GM19324 (cell line): ENCODE measurements at regions not wholly inside any gene's neighbourhood (a gene's known extent, or its start where the extent isn't known, plus 50 kb on each side); places are given as distances from the start of the nearest gene placed in this dataset.

Experiments used
- ATAC-seq: cut with Tn5 transposase; IDR thresholded peaks from one replicate; pipeline ENCODE4 v1.9.1; 2021; ENCODE audit warnings: mild to moderate bottlenecking, moderate library complexity; ENCODE audit not compliant: unreplicated experiment, low FRiP score

DNA sequence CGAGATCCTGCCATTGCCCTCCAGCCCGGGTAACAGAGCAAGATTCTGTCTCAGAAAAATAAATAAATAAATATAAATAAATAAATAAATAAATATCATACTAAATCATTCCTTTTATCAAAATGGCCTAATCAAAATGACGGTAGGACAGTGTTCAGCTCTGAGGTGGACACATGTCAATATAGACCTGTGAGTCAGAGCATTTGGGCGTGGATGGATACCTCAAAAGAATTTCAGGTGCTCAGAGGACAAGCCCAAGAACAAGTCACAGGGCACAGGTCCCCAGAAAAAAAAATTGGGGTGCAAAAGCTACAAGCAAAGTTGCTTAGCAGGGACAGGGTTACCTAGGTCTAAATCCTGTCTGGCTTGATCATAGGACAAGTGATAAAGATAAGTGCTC is 204.7 kb upstream of the HS3ST1 start:
- no peak for ATAC-seq

DNA sequence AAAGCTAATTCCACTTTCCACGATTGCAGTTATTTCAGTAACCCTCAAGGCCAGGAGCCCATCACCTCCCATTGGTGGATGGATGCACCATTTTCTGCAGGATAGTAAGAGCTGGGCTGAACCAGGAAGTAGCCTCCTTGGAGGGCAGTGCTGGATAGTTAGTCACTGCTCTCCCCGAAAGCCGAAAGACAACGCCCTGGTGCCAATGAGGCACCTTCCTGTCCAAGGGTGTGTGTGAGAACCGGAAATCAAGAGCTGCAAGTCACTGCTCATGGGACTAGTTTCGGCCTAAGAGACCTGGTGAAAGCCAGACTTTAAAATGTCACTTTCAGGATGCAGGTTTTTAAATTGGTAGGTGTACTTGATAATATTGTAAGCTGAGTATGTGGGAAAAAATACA is 203.8 kb upstream of the HS3ST1 start:
- no peak for ATAC-seq

DNA sequence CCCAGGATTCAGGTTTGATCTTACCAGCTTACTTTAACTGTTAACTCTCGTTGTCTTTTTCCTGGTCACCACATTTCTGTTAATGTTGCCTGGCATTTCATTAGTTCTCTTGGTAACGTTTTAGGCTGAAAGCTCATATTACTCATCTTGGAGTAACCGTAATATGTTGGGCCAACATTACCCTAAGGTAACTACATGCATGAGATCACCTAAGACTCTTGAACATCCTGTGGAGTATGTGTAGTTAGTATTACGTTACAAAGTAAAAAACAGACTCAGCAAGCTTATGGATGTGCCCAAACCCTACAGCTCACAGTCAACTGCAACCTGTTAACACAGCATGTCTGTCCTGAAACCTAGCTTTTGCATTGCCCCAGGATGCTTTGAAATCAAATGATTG is 203.3 kb upstream of the HS3ST1 start:
- no peak for ATAC-seq

DNA sequence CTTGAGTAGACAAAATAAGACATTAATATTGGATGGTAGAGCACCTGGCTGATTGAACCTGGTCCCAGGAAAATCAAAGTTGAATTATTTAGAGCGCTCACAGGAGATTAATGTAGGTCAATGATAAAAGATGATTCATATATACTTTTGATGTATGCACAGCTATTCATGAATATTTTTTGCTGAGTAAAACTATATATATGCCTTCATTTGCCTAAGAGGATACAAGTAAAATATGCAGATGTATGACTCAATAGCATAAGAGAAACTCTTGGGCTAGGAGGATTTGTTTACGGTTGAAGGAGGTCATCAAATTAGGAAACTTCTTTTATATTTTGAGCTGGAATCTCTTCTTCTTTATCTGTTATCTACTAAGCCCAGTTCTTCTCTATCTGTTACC is 202.7 kb upstream of the HS3ST1 start:
- ATAC-seq, result no peak

DNA sequence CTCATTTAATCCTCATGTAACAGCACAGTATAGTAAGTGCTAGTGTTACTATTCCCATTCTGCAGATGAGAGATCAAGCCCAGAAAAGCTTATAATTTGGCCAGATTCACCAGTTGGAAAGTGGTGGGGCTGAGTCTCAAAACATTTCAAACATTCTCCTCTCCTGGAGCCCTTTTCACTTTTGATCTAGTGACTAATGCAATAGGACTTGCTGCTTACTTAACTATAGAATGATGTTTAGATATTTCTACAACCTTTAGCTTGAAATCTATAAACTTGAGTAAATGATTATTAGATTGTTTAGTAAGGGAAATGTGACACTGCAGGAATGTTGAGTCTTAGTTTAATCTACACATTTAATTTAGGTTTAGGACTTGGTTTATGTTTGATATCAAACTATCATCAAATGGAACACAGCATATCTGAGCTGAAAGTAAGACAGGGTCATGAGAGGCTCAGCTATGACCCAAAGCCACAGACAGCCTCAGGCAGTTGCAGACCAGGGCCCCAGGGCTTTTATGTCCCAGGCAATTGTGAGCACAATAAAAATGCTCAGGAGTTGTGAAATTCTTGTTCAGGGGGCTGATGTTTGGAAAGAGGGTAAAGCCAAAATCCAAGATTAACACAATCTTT is 199.5 kb upstream of the HS3ST1 start:
- no peak for ATAC-seq

DNA sequence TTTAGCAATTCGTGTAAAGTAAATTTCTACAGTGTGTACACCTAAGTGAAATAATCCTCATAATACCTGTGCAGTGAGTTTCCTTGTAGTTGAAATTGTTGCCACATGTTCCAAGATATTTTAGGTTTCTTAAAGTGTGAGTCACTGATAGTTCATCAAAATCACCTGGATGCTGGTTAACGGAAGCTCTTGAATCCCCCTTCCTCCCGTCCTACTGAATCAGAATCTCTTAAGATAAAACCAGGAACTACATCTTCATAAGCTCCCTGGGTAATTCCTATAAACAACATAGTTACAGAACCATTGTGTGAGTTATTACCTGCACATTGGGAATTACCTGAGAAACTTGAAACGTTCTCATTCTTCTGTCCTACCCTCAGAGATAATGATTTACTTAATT is 197.4 kb upstream of the HS3ST1 start:
- no peak for ATAC-seq

DNA sequence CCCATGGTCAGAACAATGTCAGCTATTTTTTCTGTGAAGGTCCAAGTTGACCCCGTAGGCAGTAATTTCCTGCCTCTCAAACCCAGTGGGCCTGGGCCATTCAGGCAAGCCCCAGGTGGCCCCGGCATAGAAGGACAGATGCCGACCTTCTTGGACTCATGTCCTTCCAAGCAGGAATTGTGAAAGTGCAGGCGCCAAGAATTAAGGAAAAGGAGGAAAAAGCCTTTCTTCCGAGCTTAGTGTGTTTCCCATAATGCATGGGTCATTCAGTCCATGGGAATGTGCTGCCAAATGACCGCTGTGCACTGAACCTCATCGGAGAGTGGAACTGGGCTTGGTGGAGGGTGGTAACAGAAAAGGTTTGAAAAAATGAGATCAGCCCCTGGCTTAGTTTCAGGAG is 196.5 kb upstream of the HS3ST1 start:
- ATAC-seq, result no peak

DNA sequence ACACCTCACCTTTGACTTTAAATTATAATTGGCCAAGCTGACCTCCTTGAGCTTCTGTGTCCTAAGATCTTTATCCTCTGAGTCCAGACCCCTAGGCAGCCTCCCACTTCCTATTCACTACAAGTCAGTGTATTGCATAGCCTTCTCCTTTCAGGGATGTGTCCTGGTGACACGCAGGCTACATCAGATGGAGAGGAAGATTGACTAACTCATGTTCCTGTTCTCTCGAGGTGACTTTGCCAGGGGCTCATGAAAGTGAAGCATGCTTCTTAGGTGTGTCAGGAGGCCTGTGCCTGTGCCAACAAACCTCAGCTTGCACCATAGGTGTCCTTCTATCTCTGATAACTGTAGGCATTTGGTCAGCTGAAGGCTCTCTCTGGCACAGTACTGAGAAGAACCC is 195.7 kb upstream of the HS3ST1 start:
- ATAC-seq, result no peak

DNA sequence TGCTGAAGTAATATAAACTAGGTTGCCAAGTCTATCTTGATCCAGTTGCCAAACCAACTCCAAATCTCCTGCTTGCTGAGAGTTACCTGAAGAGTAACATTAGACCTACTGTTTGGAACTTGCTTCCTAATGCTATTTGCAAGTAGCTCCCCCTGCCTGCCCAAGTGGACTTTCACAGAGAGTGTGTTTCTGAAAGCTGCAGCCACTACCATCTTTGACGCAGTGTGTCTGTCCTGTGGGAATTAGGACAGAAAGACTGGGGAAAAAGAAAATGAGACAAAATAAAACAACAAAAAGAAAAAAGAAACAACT is 195.0 kb upstream of the HS3ST1 start:
- no peak for ATAC-seq

DNA sequence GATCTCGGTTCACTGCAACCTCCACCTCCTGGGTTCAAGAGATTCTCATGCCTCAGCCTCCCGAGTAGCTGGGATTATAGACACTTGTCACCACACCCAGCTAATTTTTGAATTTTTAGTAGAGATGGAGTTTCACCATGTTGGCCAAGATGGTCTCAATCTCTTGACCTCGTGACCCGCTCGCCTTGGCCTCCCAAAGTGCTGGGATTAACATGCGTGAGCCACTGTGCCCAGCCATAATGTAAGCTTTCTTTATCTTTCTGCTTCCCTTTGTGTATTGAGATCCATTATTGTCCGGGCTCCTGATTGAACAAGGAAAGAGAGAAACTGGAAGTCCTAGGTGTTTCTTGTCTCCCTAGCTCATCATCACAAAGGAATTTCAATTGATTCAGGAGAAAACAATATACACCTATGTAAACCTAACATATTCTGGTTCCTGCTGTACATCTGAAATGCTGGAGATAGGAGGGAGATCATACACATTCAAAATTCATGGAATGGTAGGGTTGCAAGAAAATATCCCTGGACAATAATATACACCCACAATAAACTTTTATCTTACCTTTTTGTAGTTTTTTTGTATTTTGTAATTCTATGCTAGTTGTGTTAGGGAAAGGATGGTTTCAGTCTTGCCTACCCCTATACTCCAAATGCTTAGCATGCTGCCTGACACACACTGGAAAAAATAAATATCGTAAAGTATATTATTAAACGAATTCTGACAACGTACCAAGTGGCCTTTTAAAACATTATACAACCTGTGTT is 194.4 kb upstream of the HS3ST1 start:
- no peak for ATAC-seq

DNA sequence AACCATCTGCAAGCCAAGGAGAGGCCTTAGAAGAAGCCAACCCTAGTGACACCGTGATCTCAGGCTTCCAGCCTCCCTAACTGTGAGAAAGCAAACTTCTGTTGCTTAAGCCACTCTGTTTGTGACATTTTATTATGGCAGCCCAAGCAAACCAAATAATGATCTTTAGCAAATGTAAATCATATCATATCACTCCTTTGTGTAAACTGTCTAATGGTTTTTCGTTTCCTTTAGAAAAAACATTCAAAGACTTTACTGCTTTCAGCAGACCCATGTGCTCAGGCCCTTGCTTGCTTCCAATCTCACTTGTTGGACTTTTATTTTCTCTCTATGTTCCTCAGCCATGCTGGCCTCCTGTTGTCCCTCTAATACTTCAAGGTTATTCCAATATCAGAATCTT is 192.2 kb upstream of the HS3ST1 start:
- no peak for ATAC-seq

DNA sequence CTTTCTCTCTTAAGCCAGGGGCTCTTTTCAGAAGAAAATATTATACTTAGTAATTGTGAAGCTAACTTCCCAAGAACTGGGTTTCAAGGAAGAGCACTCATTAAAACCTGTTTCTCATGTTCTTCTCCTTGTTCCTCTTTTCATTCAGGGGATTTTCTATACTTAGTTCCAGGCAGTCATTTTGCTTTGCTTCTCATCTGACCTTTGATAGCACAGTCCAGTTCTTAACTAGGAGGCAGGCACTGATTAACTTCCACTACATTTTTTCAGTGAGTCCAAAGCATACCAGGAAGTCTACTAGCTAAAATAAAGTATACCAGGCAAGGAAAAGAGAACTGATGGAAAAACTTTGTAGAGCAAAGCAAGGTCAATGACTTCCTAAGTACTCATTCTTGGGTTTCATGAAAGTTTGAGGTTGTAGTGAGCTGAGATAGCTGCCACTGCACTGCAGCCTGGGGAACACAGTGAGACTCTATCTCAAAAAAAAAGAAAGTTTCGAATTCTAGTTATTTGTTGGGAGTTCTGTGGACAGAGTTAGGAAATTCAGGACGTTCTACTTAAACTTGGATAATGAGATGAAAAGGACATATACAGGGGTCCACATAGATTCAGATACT is 190.1 kb upstream of the HS3ST1 start:
- no peak for ATAC-seq

DNA sequence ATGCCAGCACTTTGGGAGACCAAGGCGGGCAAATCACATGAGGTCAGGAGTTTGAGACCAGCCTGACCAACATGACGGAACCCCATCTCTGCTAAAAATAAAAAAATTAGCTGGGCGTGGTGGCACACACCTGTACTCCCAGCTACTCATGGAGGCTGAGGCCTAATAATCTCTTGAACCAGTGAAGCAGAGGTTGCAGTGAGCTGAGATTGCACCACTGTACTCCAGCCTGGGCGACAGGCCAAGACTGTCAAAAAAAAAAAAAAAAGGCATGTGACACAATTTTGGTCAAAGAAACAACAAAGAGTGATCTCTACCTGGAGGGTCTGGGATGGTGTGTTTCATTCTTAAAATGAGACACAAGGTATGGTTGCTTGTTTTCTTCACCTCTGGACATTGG is 188.2 kb upstream of the HS3ST1 start:
- no peak for ATAC-seq

DNA sequence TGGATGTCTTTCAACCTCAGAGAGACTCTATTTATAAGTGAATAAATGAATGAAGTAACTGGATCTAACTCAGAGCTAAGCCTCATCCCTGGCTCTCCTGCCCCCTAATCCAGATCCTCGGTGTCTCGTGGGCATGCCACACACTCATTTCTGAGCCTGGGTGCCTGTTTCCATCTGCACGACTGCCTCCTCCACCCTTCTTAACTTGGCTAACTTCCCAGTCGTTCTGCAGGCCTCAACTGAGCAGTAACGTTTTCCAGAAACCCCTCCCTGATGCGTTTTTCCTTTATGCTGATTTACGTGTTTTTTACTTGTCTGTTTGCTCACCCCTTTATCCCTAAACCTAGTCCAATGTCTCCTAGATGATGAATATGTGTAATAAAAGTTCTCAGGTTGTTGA is 186.9 kb upstream of the HS3ST1 start:
- no peak for ATAC-seq

DNA sequence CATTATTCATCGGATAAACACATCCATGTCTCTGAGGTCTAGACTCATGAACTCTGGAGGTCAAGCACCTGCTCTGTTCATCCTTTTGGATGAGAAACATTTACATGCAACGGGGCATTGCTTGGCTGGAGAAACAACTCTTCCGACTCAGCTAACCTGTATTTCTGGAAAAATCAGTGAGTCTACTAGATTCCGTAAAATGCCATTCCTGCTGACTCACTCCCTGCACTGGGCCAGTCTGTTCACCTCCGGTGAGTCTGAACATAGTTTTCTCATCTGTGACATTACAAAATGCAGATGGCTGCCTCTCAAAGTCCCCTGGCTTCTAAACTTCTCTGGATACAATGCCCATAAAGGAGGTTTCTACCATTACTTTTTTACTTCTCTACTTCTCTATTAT is 185.7 kb upstream of the HS3ST1 start:
- ATAC-seq, result no peak

DNA sequence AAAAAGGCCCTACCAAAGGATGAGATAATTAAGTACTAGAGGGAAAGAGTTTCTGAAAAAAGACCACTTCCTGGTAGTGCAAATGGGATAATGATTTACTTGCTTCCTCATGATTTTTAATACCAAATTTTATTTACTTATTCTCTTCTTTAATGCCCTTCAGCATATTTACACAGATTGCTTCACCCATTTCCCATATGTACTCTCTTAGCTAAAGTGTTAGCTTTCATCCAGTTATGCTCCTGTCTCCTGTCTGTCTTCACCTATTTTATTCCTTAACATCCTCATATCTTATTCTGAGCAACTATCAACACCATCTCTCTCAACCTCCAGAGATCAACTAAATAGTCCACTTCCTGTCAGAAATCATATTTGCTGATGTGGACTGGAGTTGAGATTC is 183.2 kb upstream of the HS3ST1 start:
- no peak for ATAC-seq

DNA sequence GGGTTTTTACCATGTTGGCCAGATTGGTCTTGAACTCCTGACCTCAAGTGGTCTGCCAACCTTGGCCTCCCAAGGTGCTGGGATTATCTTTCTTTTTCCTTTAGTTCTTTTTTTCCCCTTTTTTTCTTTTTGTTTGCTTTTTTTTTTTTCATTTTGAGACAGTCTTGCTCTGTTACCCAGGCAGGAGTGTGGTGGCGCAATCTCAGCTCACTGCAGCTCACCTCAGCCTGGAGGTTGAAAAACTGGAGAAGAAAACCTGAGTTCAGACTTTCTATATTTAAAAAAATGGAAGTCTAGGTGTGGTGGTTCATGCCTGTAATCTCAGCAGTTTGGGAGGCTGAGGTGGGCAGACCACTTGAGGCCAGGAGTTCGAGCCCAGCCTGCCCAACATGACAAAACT is 181.1 kb upstream of the HS3ST1 start:
- ATAC-seq, result no peak

DNA sequence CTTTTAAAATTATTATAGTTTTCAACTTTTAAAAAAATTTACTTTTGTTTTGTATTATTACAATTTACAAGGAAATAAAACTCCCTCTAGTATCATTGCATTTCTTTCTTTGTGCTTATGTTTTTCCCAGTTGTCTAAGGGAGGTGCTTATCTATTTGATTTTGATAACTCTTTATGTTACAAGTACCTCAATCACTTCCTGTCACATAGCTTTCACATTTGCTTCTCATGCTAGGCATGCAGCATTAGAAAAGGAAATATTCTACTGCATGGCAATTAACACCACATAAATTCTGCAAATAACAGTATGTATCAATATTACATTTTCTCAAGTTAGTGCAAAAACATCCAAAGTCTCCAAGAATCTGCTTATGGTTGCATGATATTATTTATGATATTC is 180.3 kb upstream of the HS3ST1 start:
- no peak for ATAC-seq

DNA sequence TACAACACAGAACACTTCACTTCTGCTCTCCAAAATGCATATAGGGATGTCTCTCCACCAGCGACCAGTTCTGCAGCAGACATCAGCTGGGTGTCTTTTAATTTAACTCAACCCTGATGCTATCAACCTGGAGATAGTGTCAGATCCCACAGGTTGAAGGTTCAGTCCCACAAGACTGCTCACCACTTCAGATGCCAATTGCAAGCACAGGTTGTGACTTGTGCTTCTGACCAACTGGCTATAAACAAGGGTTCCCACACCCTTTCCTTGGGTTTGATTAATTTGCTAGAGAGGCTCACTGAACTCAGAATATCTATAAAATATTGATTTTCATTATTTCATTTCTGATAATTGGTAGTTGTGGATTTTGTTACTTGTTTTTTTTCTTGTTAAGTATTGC is 177.4 kb upstream of the HS3ST1 start:
- ATAC-seq, result no peak

DNA sequence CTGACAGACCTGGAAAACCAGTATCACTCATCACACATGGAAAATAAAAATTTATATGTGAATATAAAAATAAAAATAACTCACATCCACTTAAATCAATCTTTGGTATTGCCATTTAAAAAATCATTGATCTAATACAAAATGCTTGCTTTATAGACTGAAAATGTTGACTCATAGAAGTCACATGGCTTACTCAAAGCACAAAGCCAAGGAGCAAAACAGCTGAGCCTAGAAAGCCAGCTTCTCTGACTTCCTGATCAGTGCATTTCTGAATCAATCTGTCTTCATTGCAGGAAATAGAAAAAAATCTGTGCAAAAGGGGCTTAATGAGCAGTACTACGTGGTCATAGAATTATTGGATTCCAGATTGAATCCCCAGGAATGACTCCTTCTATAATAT is 176.9 kb upstream of the HS3ST1 start:
- ATAC-seq, result no peak

DNA sequence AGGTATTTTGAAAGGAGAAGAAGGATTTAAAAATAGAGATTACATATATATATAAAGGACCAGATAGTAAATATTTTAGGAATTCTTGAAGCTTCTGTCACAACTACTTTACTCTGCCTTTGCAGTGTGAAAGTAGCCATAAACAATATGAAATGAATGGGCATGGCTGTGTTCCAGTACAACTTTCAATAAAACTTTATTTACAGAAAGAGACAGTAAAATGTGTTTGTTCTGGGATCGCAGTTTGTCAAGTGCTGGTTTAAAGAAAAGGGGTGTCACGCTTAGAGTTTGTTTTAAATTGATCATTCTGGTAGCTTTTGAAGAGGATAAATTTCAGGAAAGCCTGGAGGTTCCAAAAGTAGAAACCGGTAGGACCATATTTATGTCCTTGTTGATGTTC is 176.1 kb upstream of the HS3ST1 start:
- ATAC-seq, result no peak

DNA sequence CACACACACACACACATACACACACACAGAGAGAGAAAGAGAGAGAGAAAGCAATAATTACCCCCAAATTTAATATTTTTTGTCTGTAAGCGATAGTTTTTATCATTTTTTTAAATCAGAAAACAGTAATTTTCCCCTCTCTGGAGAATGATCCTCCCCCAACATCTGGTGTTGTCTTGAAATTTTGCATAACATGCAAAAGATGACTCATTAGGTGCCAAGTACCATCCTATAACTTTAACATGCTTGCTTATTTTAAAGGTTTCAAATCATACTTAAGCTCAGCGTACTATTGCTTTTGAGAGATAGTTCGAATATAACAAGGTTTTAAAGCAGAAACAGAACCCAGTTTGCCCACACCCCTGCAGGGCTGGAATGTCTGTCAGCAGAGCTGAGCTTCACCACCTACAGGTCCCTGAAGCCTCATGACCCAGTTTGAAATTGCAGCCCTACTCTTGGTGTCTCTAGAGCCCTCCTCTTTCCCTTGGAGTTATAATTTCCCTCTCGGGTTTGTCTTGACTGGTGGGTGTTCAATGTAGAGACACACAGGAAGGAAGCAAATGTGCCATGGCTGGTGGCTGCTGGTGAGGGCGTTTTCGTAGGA is 175.0 kb upstream of the HS3ST1 start:
- no peak for ATAC-seq
